ENCODE measurements at regions not wholly inside any gene's neighbourhood (a gene's known extent, or its start where the extent isn't known, plus 50 kb on each side); places are given as distances from the start of the nearest gene placed in this dataset.

DNA sequence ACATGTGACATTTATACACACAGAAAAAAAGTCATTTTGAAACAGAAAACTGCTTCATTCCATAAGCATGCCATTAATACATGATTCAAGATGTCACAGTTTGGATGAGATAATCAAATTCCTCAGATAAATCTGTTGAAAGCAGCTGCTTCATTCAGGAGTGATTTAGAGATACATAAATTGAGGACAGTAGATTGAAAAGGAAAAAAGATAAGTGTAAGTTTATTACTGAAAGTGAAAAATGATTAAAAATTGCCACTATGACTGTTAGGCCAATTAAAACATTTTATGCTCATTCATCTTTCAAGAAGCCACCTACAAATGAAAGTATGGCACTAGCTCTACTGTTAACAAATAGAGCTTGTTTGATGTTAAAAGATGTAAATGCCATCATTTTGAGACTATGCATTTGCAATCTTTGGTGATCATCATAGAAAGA lies 136.9 kb upstream of the CDK6 start:
- no peak overlapping the region for H3K4me3 ChIP-seq
- DNase-seq: no peak
- H3K27ac ChIP-seq (replicated peaks): no peak overlapping the region
- H3K36me3 ChIP-seq: no peaks in the 10 kb centered on the region
- H3K9me3 ChIP-seq (replicated peaks): peaks cover 28% of the 10 kb centered on the region
- TF ChIP-seq, protein P1, sequence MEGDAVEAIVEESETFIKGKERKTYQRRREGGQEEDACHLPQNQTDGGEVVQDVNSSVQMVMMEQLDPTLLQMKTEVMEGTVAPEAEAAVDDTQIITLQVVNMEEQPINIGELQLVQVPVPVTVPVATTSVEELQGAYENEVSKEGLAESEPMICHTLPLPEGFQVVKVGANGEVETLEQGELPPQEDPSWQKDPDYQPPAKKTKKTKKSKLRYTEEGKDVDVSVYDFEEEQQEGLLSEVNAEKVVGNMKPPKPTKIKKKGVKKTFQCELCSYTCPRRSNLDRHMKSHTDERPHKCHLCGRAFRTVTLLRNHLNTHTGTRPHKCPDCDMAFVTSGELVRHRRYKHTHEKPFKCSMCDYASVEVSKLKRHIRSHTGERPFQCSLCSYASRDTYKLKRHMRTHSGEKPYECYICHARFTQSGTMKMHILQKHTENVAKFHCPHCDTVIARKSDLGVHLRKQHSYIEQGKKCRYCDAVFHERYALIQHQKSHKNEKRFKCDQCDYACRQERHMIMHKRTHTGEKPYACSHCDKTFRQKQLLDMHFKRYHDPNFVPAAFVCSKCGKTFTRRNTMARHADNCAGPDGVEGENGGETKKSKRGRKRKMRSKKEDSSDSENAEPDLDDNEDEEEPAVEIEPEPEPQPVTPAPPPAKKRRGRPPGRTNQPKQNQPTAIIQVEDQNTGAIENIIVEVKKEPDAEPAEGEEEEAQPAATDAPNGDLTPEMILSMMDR (IDR thresholded peaks at IDR 0.05; ENCODE audit: borderline replicate concordance): no peak
- H3K4me1 ChIP-seq: no peaks in the 10 kb centered on the region
- intact Hi-C loops (cut with micrococcal nuclease): no loop called here
- H3K27me3 ChIP-seq (ENCODE audit: low read depth): no peaks in the 10 kb centered on the region

DNA sequence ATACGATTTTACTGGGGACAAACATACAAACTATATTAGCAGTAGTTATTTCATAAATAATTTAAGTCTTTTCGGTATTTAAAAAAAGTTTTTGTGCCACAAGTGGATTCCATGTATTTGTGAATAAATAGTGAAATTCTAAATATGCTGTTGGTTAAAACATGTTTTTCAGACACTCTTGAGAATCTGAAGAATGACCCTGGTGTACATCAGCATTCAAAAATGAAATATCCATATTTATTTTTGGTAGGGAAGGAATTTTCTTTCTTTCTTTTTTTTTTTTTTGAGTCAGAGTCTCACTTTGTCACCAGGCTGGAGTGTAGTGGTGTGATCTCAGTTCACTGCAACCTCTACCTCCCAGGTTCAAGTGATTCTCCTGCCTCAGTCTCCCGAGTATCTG lies 136.1 kb upstream of the CDK6 start:
- Histone ChIP-seq H3K27ac (replicated peaks) (no peak overlapping the region), H3K27me3 (ENCODE audit: low read depth) (no peaks in the 10 kb centered on the region), H3K4me3 (no peak overlapping the region), H3K4me1 (no peaks in the 10 kb centered on the region), H3K36me3 (no peaks in the 10 kb centered on the region), H3K9me3 (replicated peaks) (peaks cover 20% of the 10 kb centered on the region)
- intact Hi-C loops (cut with micrococcal nuclease): no loop called here
- no peak for DNase-seq
- TF ChIP-seq, protein P1 (IDR thresholded peaks at IDR 0.05; ENCODE audit: borderline replicate concordance): no peak

DNA sequence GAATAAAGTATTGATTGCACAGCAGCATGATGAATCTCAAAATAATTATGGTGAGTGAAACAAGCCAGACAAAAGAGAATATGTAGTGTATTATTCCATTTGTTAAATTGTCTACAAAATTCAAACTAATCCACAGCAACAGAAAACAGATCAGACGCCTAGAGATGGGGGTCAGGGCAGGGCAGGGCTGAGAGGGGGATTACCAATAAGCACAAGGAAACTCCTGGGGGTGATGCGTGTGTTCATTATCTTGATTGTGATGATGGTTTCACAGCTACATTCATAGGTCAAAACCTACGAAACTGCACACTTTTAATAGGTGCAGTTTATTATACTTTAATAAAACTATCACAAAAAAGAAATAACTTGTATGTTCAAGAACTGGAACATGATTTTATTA lies 132.7 kb upstream of the CDK6 start:
- Histone ChIP-seq H3K27me3 (ENCODE audit: low read depth) (no peaks in the 10 kb centered on the region), H3K36me3 (no peaks in the 10 kb centered on the region), H3K4me1 (no peaks in the 10 kb centered on the region), H3K4me3 (no peak overlapping the region), H3K9me3 (replicated peaks) (no peaks in the 10 kb centered on the region), H3K27ac (replicated peaks) (no peak overlapping the region)
- DNase-seq: no peak
- TF ChIP-seq, protein P1 (IDR thresholded peaks at IDR 0.05; ENCODE audit: borderline replicate concordance): no peak
- intact Hi-C loops (cut with micrococcal nuclease): no loop called here

DNA sequence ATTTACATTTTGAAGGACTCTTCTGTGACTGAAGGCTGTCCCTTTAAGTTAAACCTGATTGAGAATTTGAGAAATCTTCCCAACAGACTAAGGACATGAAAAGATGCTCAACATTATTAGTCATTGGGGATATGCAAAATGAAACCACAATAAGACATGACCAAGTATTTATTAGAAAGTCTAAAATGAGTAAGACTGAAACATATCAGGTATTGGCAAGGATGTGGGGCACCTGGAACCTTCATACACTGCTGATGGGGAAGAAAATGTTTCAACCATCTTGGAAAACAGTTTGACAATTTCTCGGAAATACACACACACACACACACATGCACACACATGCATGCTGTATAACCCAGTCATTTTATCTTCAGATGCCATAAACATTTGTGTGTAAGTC lies 132.1 kb upstream of the CDK6 start:
- Histone ChIP-seq H3K4me3 (no peak overlapping the region), H3K36me3 (no peaks in the 10 kb centered on the region), H3K4me1 (no peaks in the 10 kb centered on the region), H3K27ac (replicated peaks) (no peak overlapping the region), H3K9me3 (replicated peaks) (no peaks in the 10 kb centered on the region), H3K27me3 (ENCODE audit: low read depth) (no peaks in the 10 kb centered on the region)
- TF ChIP-seq, protein P1 (IDR thresholded peaks at IDR 0.05; ENCODE audit: borderline replicate concordance): no peak
- DNase-seq: no peak
- intact Hi-C loops (cut with micrococcal nuclease): no loop called here

DNA sequence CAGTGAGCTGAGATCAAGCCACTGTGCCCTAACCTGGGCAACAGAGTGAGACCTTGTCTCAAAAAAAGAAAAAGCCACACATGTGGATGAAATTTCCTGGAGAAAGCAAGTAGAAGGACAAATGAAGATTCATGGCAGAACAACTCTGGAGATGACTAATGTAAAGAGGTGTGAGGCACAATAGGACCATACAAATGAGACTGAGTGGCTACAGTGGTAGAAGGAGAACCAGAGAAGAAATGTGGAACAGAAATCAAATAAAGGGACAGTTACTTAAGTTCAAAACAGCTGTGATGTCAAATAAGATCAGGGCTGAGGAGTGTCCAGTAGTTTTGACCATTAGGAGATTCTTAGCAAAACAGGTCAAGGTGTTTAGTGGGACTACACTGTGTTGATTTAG lies 130.9 kb upstream of the CDK6 start:
- no peak for DNase-seq
- no peaks in the 10 kb centered on the region for H3K27me3 ChIP-seq (ENCODE audit: low read depth)
- intact Hi-C loops (cut with micrococcal nuclease): no loop called here
- TF ChIP-seq, protein P1 (IDR thresholded peaks at IDR 0.05; ENCODE audit: borderline replicate concordance): no peak
- H3K4me3 ChIP-seq: no peak overlapping the region
- H3K4me1 ChIP-seq: no peaks in the 10 kb centered on the region
- no peak overlapping the region for H3K27ac ChIP-seq (replicated peaks)
- H3K9me3 ChIP-seq (replicated peaks): no peaks in the 10 kb centered on the region
- no peaks in the 10 kb centered on the region for H3K36me3 ChIP-seq

DNA sequence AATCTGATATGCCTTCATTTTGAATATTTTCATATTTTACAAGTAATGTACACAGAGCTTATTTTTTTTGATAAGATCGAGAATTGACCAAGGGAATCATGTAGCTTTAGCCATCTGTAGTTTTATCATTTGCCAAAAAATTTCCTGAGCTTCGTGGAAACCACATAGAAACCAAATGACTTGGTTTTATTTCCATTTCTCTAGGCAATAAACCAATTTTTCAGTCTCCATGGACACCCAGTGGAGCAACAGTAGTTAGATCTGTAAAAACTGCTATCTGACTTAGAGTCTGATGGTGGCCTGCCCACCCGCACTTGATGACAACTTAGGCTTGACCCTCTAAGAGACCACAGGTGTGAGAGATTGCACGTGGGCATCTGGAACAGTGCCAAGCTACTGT lies 127.8 kb upstream of the CDK6 start:
- Histone ChIP-seq H3K27ac (replicated peaks) (no peak overlapping the region), H3K36me3 (no peaks in the 10 kb centered on the region), H3K4me3 (no peak overlapping the region), H3K27me3 (ENCODE audit: low read depth) (no peaks in the 10 kb centered on the region), H3K4me1 (no peaks in the 10 kb centered on the region), H3K9me3 (replicated peaks) (no peaks in the 10 kb centered on the region)
- TF ChIP-seq, protein P1 (IDR thresholded peaks at IDR 0.05; ENCODE audit: borderline replicate concordance): no peak
- intact Hi-C loops (cut with micrococcal nuclease): no loop called here
- no peak for DNase-seq

Data from left ventricle myocardium inferior (tissue), 1 donor.